ENCODE measurements at regions not wholly inside any gene's neighbourhood (a gene's known extent, or its start where the extent isn't known, plus 50 kb on each side); places are given as distances from the start of the nearest gene placed in this dataset.
A peak's percentile ranks its signal among the peaks of the same experiment; 100 is the strongest.

- ATAC-seq (no peak), DNase-seq (no peak)
- Histone ChIP-seq H3K4me3 (no peak overlapping the region), H3K4me1 (peaks cover 0 to 6% (median 0%) of the 10 kb centered on the region in 9 donors), H3K9me3 (no peaks in the 10 kb centered on the region), H3K27me3 (no peaks in the 10 kb centered on the region), H3K36me3 (no peaks in the 10 kb centered on the region), H3K27ac (no peak overlapping the region)
- intact Hi-C loops (cut with DNase I) = no loop called here
- WGBS, 2 donors = 85 to 89% methylated on average over 4 of the region's 4 CpGs
- TF ChIP-seq CTCF (IDR thresholded peaks at IDR 0.05) = no peak
Observed at GRCh38 chr3:194810076-194810475, 124.4 kb downstream of the FAM43A start.

GRCh38 chr3:194811118-194811517 is 125.4 kb downstream of the FAM43A start:
- no peaks in the 10 kb centered on the region for H3K27me3 ChIP-seq
- H3K4me3 ChIP-seq = no peak overlapping the region
- ATAC-seq = no peak
- 81 to 84% methylated on average over 9 of the region's 9 CpGs for WGBS, 2 donors
- H3K27ac ChIP-seq = no peak overlapping the region
- no peaks in the 10 kb centered on the region for H3K9me3 ChIP-seq
- intact Hi-C loops (cut with DNase I) = no loop called here
- TF ChIP-seq CTCF (IDR thresholded peaks at IDR 0.05) = no peak
- no peak for DNase-seq
- H3K36me3 ChIP-seq = no peaks in the 10 kb centered on the region
- H3K4me1 ChIP-seq = peaks cover 0 to 6% (median 0%) of the 10 kb centered on the region in 9 donors

- Histone ChIP-seq H3K4me3 (no peak overlapping the region), H3K4me1 (peaks cover 0 to 6% (median 0%) of the 10 kb centered on the region in 9 donors), H3K9me3 (no peaks in the 10 kb centered on the region), H3K27me3 (no peaks in the 10 kb centered on the region), H3K27ac (no peak overlapping the region), H3K36me3 (no peaks in the 10 kb centered on the region)
- no peak for TF ChIP-seq CTCF (IDR thresholded peaks at IDR 0.05)
- no peak for DNase-seq
- WGBS, 2 donors = 93 to 95% methylated on average over 10 of the region's 10 CpGs
- intact Hi-C loops (cut with DNase I) = no loop called here
- no peak for ATAC-seq
Observed at GRCh38 chr3:194812176-194812575, 126.5 kb downstream of the FAM43A start.

- no peaks in the 10 kb centered on the region for H3K36me3 ChIP-seq
- 65 to 69% methylated on average over 5 of the region's 5 CpGs for WGBS, 2 donors
- DNase-seq = peak in 1 of 2 donors; percentile 22
- H3K4me3 ChIP-seq = no peak overlapping the region
- intact Hi-C loops (cut with DNase I) = loop anchor here in 1 of 10 donors (5.0 kb wide), 1 partner anchor 38 kb away; no protein-coding TSS in a partner anchor
- TF ChIP-seq CTCF (IDR thresholded peaks at IDR 0.05) = no peak
- H3K9me3 ChIP-seq = no peaks in the 10 kb centered on the region
- peak overlapping the region in 6 of 10 donors; percentile 30 to 67 (median 45) for H3K27ac ChIP-seq
- H3K4me1 ChIP-seq = peaks cover 0 to 6% (median 0%) of the 10 kb centered on the region in 9 donors
- peak; percentile 51 to 82 (median 65) for ATAC-seq
- H3K27me3 ChIP-seq = no peaks in the 10 kb centered on the region
Observed at GRCh38 chr3:194814878-194815357, 129.2 kb downstream of the FAM43A start.

All from heart right ventricle (tissue), 16 donors.